Stimulated activated naive CD4-positive, alpha-beta T cell (primary cell): ENCODE measurements at regions not wholly inside any gene's neighbourhood (a gene's known extent, or its start where the extent isn't known, plus 50 kb on each side); places are given as distances from the start of the nearest gene placed in this dataset.
"Not testable (repeated sequence)": the region's sequence is repeated elsewhere in the genome, so short reads cannot be mapped to it uniquely, and the experiment has no call there.

Experiments
- DNase-seq, 6 experiments: peaks; one replicate each; lab custom pipeline; 2025; lab: John Stamatoyannopoulos, UW

DNA sequence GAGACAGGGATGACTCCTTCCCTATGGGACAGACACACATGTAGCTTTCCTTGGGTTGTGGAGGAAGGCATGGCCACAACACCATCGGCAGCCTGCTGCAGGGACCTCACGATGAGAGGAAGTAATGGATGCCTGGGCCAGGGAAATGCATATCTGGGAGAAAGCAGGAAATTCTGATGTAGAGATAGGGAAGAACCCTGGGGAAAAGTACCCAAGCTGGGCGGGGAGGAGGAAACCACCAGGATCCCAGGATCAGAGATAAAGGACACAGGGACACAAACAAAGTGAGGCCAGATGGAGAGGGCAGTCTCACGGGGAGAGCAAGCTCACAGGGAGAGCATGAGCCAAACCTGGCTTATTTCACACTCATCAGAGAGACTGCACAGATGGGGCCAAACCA is 294.7 kb upstream of the TEKT4 start:
- DNase-seq = not testable (repeated sequence)

GRCh38 chr2:94577160-94577559 is 294.1 kb upstream of the TEKT4 start:
- not testable (repeated sequence) for DNase-seq

DNA sequence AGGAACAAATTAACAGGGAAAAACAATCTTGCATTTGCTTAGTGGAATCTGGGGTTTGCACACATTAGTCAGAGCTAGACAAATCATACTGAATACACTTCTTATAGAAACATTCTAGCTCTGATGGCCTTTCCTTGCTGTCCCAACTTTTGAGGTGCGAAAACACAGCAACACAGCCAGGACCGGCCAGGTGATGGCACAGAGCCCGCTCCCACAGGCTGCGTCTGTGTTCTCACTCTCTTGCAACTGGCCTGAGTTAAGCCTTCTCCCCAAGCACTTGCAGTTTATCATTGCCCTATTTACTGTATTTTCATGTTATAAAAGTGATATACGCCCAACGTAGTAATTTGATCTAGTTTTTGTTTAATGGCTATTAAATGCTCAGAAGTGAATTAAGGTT is 292.0 kb upstream of the TEKT4 start:
- not testable (repeated sequence) for DNase-seq

DNA sequence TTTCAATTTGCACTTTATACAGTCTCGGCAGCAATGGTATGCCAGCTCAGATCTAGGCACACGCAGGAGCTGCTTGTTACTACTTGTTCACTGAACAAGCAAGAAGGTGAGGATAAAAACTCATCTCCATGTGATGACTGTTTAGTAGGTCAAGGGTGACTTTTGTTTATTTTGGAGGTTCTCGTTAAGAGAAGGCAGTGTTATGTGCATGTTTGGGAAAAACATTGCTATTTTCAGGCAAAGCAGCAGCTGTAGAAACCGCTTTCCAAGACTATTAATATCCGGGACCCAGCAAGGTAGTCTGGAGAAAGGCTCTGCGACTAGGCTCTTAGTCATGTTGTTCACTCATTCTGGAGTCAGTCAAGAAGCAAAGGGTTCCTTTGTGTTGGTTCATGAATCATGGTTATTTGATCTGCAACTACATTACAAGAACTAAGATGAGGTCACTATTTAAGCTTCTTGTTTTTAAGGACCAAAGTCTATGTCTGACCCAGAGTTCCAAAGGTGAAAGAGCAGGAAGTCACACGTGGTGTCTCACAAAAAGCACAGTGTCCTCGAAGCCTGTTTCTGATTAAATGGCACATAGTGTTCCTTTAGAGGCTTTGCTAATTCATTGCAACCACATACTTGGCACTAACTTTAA is 288.0 kb upstream of the TEKT4 start:
- not testable (repeated sequence) for DNase-seq

DNA sequence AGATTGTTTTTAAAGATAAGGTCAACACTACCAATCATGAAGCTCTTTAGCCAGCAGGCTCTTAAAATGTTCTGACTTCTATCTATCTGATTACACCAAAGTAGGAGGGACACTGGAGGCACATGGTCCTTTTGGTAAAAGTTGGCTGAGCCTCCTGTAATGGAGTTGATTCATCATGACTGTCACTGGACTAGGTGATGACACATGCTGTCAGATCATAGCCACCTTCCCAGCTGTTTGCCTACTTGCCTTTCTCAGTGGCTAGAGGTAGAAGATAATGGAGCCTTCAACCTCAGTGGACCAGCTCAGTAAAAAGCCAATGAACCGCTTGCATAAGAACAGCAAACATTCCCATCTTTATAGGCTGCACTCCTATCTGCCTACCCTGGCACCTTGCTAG is 286.7 kb upstream of the TEKT4 start:
- DNase-seq = not testable (repeated sequence)

DNA sequence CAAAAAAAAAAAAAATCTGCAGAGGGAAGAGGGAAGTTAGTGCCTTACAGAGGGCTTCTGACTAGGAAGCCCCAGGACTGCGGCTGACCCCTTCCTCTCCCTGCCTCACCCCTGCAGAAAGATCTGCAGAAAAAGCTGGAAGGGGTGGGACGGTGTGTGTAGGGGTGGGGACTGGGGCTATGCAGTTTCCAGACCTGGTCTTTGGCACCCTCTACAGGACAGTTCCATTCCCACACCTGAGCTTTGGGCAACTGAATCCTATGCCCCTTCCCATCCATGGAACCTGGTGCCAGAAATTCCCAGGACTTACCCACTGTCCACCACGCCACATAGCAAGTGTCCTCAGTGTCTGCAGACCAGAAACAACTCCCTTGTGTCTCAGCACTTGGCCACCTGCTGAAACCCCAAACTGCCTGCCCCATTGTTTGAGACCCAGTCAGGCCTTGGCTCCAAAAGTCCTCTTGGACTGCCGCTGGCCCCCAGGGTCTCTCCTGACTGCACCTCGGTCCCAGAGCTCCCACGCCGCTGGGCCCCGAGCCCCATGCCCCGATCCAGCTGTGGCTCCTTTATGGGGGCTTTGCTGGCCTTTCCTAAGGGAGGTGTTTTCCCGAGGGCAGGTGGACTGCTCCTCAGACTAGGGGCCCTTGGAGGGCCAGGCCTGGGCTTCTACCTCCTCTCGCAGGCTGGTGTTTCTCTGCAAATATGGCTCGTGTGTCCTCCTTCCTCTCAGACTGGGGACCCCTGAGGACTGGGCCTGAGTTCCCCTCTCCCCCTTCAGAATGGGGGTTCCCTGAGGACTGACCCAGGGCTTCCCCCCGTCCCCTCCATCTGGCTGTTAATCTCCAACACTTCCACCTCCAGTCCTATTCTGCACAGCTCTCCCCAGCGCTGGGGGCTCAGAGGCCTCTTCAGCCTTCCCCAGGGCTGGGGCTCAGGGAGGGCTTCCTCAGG is 284.9 kb upstream of the TEKT4 start:
- not testable (repeated sequence) for DNase-seq

DNA sequence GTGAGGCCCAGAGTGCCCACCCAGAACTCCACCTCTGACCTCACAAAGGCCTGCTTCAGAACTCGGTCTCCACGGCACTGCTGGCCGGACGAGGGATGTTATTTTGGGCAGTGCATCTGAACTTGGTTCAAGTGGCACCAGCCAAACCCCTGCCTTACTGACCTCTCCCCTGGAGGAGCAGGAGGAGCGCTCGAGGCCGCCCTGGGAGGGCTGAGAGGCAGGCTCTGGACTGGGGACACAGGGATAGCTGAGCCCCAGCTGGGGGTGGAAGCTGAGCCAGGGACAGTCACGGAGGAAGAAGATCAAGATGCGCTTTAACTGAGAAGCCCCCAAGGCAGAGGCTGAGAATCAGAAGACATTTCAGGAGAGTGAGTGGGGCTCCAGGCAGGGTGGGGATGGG is 284.2 kb upstream of the TEKT4 start:
- DNase-seq = not testable (repeated sequence)

GRCh38 chr2:94594019-94594836 is 277.0 kb upstream of the TEKT4 start:
- not testable (repeated sequence) for DNase-seq

DNA sequence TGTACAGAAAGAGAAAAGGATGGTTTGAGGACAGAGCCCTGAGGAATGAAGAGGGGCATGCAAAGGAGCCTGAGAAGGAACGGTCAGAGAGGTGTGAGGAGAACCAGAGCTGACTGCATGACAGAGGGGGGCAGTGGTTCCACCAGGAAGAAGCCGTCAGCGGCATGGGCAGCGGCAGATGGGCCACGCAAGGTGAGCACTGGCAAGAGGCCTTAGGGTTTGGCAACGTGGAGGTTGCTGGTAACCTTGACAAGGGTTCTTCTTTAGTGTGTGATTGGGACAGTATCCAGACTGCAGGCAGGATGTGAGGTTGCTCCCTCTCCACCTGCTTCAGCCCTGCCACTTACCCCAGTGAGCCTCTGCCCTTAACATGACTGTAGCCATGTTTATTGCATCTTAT is 275.3 kb upstream of the TEKT4 start:
- not testable (repeated sequence) for DNase-seq

DNA sequence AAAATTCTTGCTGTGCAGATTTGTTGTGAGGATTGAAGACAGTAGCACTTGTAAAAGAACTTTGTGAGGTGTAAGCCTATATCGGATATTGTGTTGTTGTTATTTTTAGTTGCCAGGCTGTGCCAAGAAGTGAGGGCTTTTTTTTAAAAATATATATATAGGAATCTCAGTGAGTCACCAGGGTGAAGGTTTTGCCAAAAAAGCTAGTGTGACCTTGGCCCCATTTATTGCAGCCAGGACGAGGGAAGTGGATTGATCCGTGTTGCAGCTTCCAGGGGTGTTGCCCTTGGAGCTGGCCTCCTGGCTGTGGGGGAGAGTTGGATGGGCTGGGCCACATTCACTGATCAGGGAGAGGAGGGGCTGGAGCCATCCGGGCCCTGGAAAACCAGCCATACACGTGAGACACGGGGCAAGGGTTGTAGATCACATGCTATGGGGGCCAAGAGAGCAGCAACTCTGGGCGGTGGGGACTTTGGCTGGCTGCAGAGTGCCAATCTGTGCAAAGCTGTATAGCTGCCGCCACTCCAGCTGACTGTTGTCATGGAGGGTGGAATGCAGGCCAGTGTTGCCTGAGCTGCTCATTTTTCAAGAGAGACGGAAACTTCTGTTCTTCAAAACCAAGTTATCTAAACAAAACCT is 273.0 kb upstream of the TEKT4 start:
- not testable (repeated sequence) for DNase-seq

- DNase-seq = not testable (repeated sequence)
These were observed 270.3 kb upstream of the TEKT4 start for GRCh38 chr2:94600929-94601328.

GRCh38 chr2:94602466-94602865 is 268.8 kb upstream of the TEKT4 start:
- DNase-seq = no peak

- no peak for DNase-seq
These were observed 249.1 kb upstream of the TEKT4 start for GRCh38 chr2:94622113-94622618.

GRCh38 chr2:94628953-94629352 is 242.3 kb upstream of the TEKT4 start:
- not testable (repeated sequence) for DNase-seq

GRCh38 chr2:94641397-94641796 is 229.8 kb upstream of the TEKT4 start:
- not testable (repeated sequence) for DNase-seq

DNA sequence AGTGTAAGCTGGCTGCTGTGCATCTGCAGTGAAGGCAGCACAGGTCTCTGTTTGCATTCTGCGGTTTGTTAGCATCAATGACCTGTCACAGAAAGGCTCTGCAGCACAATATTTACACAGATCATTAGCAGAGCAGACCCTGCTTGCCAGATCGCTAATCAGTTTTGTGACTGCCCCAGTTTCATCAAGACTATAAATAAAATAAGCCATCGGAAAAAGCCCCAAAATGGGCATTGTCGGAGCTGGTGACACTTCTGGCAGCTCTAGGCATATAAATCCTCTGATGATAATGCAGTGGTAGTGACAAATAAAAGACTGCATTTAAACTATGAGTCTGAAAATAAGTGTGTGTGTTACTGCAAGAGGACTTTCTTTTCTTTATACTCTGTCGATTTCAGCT is 219.1 kb upstream of the TEKT4 start:
- not testable (repeated sequence) for DNase-seq

- DNase-seq = not testable (repeated sequence)
These were observed 201.4 kb upstream of the TEKT4 start for GRCh38 chr2:94669858-94670257.

GRCh38 chr2:94694236-94694635 is 177.0 kb upstream of the TEKT4 start:
- DNase-seq = not testable (repeated sequence)

- not testable (repeated sequence) for DNase-seq
These were observed 162.2 kb upstream of the TEKT4 start for GRCh38 chr2:94708982-94709381.

- no peak for DNase-seq
These were observed 145.7 kb upstream of the TEKT4 start for GRCh38 chr2:94725543-94725942.

- not testable (repeated sequence) for DNase-seq
These were observed 135.7 kb upstream of the TEKT4 start for GRCh38 chr2:94735536-94735935.
